Tibial nerve (tissue), 4 donors: ENCODE measurements at regions not wholly inside any gene's neighbourhood (a gene's known extent, or its start where the extent isn't known, plus 50 kb on each side); places are given as distances from the start of the nearest gene placed in this dataset.

Experiments used
- EP300 ChIP-seq, 2 donors: sonication (generic); formaldehyde crosslinking; IDR thresholded peaks; one replicate each; pipeline ENCODE4 v1.6.1; 2017; ENCODE audit warnings: antibody characterized with exemption in 2 of 2, mild to moderate bottlenecking in 1 of 2
- POLR2A ChIP-seq, 2 donors: fragments of 450-650 bp; IDR thresholded peaks; one replicate each; pipeline ENCODE4 v1.6.1; 2017; ENCODE audit warnings: antibody characterized with exemption in 2 of 2, mild to moderate bottlenecking in 2 of 2, moderate library complexity in 2 of 2
- TF ChIP-seq, protein P1 (sequence below), 5 experiments: fragments of 200-600 bp in 3 of 5; fragments of 450-650 bp in 2 of 5; sonication (generic) in 3 of 5; IDR thresholded peaks; one replicate each; pipeline ENCODE4 v1.5.1; 2016 to 2019; ENCODE audit warnings: antibody characterized with exemption in 5 of 5, mild to moderate bottlenecking in 3 of 5, moderate library complexity in 2 of 5

DNA sequence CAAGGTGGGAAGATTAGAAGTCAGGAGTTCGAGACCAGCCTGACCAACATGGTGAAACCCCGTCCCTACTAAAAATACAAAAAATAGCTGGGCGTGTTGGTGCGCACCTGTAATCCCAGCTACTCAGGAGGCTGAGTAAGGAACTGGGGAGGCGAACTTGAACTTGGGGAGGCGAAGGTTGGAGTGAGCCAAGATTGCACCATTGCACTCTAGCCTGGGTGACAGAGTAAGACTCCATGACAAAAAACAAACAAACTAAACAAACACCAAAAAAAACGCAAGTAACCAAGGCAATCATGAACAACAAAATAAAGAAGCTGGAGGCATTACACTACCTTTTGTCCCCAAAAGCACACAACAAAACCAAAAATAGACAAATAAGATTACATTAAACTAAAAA, 547.3 kb upstream of the GBE1 start:
- TF ChIP-seq, protein P1, sequence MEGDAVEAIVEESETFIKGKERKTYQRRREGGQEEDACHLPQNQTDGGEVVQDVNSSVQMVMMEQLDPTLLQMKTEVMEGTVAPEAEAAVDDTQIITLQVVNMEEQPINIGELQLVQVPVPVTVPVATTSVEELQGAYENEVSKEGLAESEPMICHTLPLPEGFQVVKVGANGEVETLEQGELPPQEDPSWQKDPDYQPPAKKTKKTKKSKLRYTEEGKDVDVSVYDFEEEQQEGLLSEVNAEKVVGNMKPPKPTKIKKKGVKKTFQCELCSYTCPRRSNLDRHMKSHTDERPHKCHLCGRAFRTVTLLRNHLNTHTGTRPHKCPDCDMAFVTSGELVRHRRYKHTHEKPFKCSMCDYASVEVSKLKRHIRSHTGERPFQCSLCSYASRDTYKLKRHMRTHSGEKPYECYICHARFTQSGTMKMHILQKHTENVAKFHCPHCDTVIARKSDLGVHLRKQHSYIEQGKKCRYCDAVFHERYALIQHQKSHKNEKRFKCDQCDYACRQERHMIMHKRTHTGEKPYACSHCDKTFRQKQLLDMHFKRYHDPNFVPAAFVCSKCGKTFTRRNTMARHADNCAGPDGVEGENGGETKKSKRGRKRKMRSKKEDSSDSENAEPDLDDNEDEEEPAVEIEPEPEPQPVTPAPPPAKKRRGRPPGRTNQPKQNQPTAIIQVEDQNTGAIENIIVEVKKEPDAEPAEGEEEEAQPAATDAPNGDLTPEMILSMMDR (IDR thresholded peaks at IDR 0.05): no peak
- TF ChIP-seq POLR2A (IDR thresholded peaks at IDR 0.05) (no peak), EP300 (IDR thresholded peaks at IDR 0.05) (no peak)
